ENCODE measurements at regions not wholly inside any gene's neighbourhood (a gene's known extent, or its start where the extent isn't known, plus 50 kb on each side); places are given as distances from the start of the nearest gene placed in this dataset.

DNA sequence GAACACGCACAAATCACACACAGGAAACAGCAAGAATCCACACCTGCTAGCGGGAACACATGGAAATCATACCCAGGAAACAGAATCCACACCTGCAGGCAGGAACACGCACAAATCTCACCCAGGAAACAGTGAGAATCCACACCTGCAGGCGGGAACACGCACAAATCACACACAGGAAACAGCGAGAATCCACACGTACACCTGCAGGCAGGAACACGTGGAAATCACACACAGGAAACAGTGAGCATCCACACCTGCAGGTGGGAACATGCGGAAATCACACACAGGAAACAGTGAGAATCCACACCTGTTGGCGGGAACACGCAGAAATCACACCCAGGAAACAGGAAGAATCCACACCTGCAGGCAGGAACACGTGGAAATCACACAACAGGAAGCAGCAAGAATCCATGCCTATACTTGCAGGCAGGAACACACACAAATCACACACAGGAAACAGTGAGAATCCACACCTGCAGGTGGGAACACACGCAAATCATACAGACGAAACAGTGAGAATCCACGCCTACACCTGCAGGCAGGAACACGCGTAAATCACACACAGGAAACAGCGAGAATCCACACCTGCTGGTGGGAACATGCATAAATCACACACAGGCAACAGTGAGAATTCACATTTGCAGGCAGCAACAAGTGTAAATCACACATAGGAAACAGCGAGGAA is 108.6 kb downstream of the DLL1 start:
- TF ChIP-seq, protein P1, sequence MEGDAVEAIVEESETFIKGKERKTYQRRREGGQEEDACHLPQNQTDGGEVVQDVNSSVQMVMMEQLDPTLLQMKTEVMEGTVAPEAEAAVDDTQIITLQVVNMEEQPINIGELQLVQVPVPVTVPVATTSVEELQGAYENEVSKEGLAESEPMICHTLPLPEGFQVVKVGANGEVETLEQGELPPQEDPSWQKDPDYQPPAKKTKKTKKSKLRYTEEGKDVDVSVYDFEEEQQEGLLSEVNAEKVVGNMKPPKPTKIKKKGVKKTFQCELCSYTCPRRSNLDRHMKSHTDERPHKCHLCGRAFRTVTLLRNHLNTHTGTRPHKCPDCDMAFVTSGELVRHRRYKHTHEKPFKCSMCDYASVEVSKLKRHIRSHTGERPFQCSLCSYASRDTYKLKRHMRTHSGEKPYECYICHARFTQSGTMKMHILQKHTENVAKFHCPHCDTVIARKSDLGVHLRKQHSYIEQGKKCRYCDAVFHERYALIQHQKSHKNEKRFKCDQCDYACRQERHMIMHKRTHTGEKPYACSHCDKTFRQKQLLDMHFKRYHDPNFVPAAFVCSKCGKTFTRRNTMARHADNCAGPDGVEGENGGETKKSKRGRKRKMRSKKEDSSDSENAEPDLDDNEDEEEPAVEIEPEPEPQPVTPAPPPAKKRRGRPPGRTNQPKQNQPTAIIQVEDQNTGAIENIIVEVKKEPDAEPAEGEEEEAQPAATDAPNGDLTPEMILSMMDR (IDR thresholded peaks at IDR 0.05; ENCODE audit: control insufficient read depth, insufficient read depth, low read depth, low read length, missing control alignments) = no peak
- no peak overlapping the region for H3K4me3 ChIP-seq (ENCODE audit: control insufficient read depth, low read depth, low read length)
- no peak for DNase-seq (ENCODE audit: low read depth)

DNA sequence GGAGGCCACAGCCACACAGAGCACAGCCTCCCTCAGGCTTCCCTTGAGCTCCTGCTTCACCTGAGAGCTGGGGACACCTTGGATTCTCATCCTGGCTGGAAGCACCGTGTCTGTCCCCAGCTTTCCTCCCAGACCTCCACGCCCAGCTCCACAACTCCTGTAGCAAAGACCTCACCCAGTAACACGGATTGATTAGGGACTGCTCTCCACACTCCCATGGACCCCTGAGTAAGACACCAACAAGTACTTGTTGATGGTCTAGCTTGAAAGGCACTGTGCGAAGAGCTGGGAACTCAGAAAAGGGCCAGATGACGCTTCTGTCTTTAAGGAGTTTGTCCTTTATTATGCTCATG is 109.6 kb downstream of the DLL1 start:
- TF ChIP-seq, protein P1 (IDR thresholded peaks at IDR 0.05; ENCODE audit: control insufficient read depth, insufficient read depth, low read depth, low read length, missing control alignments) = no peak
- H3K4me3 ChIP-seq (ENCODE audit: control insufficient read depth, low read depth, low read length) = no peak overlapping the region

DNA sequence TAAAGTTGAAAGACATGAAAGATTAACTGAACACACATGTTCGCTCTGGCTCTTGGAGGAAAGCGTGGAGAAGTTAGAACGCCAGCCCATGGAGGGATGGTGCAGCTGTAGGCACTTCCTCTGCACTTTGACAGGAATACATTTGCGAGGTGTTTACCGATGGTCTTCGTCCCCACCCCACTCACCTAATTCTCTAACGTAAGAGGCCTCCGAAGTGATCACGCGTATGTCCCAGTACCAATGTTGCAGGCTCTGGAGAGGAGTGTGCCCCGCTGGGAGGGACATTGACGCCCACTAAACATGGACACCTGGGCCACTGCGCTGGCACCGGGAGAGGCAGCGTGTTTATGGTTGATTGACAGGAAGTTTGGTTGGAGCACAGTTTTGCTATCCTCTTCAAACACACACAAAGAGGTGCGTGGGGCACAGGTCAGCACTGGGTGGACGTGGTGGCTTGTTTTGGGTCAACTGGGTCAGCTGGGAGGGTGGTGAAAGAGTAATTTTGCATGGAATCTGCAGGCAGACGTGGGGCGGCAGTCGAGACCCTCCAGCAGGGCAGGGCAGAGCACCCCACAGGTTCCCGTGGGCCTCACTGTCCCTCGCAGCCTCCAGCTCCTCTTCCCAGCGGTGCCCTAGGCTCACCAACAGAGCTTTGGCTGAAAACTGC is 110.1 kb downstream of the DLL1 start:
- TF ChIP-seq, protein P1 (IDR thresholded peaks at IDR 0.05; ENCODE audit: control insufficient read depth, insufficient read depth, low read depth, low read length, missing control alignments) = no peak
- DNase-seq (ENCODE audit: low read depth) = no peak
- H3K4me3 ChIP-seq (ENCODE audit: control insufficient read depth, low read depth, low read length) = no peak overlapping the region

More for the DNA sequence above, 109.6 kb downstream of the DLL1 start:
- no peak for DNase-seq (ENCODE audit: low read depth)

DNA sequence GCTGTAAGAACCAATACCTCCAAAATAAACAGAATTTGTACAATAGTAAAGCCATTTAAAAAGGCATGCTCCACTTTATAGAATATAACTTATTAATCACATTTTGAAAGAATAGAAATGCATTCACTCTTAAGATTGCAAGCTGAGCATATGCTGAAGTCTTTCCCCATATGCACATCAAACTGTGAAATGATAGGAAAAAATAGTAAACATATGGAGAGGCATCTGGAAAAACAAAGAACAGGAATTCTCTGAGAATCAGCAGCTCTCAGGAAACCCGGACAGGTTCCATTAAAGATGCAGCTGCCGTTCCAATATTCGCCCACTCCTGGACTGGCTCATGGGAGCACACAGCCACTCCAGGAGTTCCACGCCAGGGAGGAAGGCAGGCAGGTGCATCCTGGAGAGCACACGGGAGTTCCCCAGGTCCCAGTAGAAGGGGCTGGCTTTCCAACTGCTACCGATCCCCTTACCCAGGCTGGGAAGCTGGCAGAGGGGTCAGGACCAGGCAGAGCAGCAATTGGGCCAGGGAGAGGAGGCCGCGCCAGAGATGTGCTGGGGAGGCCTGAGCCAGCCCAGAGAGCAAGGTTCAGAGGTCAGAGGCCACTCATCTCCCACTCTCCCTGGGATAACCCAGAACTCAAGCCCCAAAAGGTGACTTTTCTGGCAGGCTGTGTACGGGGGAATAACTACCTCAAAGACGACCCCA is 111.1 kb downstream of the DLL1 start:
- TF ChIP-seq, protein P1 (IDR thresholded peaks at IDR 0.05; ENCODE audit: control insufficient read depth, insufficient read depth, low read depth, low read length, missing control alignments) = no peak
- no peak overlapping the region for H3K4me3 ChIP-seq (ENCODE audit: control insufficient read depth, low read depth, low read length)
- DNase-seq (ENCODE audit: low read depth) = no peak

DNA sequence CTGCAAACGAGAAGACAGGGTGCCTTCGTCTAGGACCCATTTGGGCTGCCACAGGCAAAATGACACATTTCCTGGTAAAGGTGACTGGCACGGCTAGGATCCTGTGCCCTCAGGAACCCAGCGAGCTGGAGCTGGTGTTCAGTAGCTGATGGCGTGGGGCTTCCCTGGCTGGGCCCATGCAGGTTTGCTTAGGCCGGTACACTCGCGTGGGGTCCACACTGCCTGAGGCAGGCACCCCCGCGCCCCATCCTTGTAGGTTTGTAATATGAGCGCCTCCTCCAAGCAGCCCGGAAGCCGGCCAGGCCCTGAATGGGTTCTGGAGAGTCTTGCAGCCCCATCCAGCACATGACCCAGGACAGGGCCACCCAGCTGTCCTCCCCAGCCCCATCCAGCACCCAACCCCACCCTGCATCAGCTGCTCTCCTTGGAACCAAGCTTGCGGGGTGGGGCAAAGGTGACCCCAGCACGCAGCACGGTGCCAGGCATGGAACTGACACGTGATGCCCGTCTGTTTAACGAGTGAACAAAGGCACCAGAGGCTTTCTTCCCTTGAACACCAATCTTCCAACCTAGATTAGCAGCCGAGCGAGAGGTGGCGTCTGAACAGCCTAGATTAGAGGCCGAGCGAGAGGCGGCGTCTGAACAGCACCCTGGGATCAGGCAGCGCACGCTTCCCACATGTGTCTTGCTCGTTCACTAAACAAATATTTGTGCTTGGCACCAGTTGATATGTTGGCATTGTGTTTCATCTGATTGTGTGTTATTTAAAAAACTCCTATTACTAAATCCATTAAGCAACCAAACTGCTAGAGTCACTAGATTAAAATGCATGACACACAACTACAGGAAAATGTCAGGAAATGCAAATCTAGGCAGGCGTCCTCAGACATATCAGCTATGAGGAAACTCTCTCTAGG is 112.1 kb downstream of the DLL1 start:
- DNase-seq (ENCODE audit: low read depth) = peak; percentile 5
- TF ChIP-seq, protein P1 (IDR thresholded peaks at IDR 0.05; ENCODE audit: control insufficient read depth, insufficient read depth, low read depth, low read length, missing control alignments) = no peak
- no peak overlapping the region for H3K4me3 ChIP-seq (ENCODE audit: control insufficient read depth, low read depth, low read length)
